ENCODE measurements at regions not wholly inside any gene's neighbourhood (a gene's known extent, or its start where the extent isn't known, plus 50 kb on each side); places are given as distances from the start of the nearest gene placed in this dataset.
A peak's percentile ranks its signal among the peaks of the same experiment; 100 is the strongest.

DNA sequence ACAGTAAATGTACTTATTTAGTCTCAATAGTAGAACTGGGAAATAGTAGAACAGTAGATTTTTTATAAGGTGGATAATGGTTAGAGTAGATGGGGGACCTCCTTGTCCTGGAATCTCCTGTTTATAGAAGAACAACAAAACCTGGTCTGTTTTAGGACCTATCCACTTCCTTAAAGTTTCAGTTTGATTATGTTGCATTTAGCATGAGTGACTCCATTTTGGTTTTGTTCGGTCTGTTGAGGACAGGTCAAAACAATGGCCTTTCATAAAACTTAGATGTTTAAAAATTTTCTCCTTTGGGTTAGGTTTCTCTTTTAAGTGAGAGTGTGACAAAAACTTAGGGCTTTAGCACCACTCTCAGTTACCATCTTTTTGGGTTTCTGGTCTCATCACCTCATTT lies 308.9 kb downstream of the BTG1 start:
- no peak for DNase-seq

GRCh38 chr12:91836264-91836663 lies 309.4 kb downstream of the BTG1 start:
- no peak for DNase-seq

DNA sequence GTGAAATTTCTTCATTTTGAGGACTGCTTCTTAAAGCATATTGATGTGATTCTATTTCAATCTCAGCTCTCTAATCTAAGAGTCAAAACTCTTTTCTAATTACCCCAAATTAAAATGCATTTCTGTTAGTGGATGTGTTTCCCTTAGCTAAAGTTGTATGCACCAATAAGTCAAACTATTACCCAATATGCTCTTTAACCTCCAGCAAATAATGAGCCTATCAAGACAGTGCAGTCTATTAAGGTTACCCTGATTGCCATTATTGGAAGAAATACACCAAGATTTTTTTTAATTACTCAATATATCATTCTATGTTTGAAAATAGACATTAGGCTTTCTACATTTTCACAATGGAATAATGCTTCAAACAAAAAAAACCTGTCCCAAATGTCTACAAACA lies 310.0 kb downstream of the BTG1 start:
- no peak for DNase-seq

DNA sequence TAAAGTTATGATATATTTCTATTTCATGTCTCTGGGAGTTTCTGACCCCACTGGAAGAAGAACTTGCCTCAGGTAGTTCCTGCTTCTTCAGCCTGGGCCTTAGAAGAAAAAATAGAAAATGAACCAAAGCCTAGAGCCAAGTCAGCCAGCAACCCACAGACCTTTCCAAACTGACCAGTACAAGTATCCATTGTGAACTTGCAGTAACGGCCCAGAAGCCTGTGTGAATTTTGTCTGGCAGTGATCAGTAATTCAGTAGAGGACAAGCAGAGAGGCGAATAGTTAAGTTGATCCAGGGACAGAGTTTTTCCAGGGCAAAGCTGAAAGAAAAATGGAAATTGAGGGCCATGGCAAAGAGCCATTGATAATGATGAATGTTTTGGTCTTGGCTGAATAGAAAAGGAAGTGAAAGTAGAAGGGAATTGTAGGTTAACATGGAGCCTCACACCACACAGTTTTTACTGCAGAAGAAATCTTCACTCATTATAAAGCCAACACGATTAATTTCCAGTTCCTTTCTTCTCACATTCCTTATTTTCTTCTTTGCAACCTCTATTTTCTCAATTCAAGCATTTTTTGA lies 311.8 kb downstream of the BTG1 start:
- peak; percentile 26 for DNase-seq

DNA sequence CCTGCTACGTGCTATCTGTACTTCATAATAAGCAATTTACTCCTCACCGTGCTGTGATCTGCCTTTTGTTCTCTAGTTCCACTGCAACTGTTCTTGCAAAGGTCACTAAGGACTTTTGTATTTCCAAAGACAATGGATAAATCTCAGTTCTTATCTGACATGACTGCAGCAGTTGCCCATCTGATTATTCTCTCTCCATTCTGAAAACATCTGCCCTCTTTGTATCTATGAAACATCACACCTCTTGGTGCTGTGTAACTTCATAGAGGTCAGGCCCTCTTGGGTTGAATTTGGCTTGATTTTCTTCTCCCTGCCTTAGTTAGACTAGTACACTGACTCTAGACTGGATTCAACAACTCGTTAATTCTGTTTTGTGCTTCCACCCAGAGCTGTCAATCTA lies 319.6 kb downstream of the BTG1 start:
- DNase-seq: no peak

DNA sequence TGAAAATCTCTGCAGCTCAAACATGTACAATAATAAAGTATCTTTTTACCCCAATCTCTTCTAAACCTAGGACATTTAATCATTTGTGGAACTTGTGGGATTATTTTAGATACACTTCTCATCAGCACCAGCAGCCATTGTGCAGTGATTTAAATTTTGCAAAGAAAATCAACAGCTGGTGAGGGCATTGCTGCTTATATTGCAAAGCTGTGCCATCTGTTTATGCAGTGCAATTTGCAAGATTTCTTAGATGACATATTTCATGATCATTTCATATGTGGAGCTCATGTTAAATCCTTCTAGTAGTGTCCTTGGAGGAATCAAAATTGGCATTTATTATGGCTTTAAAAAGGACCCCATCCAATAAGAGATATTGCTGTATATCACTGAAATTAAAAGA lies 320.7 kb downstream of the BTG1 start:
- DNase-seq: no peak

DNA sequence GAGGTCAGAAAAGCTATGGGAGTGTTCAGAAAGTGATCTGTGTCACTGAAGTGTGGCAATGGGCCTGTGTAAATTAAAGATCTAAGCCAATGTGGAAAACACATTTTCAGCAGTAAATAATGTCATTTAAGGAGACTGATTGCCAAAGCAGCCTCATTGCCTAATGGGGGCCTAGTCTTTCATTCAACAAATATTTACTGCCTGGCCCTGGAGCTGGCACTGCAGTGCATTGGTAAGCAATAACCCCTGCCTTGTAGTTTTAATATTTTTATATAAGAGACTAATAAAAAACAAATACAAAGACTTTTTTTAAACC lies 326.6 kb downstream of the BTG1 start:
- DNase-seq: no peak

DNA sequence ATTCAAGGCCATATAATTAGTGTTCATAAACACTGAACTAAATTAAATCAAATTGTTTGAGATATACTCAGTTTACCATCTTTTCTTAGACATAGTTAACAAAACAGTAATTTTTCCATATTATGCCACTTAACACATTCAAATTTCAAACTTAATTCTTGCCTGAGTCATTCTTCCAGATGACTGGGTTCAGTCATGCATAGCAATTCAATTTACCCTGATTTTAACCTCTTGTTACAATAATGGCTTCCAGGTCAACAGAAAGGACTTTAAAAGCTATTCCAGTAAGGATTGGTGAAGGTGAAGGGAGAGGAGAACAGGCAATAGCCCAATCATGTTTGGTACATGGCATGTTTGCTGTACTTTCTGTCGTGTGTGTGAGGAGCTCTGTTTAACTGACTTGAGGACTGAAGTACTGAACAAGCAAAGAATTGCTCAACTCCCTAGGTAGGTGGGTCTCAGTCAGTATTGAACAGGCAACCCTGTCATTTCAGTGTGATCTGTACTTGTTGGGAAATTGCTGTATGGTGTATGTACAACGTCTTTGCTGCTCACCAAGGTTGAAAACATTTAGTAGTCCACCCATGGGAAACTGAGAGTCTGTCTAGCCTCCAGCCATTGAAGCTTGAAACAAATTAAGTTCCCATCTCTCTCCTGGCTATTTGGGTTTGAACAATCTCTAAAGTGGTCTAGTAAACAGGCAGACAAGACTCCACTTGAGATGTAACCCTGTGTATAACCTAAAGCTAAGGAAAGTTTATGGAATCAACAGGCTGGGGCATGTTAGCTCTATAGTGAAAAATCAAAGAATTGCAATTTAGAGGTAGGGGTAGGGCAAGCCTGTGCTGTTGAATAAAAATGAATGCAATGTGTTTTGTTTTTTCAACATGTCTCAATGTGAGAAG lies 327.2 kb downstream of the BTG1 start:
- no peak for DNase-seq

GRCh38 chr12:91817517-91817916 lies 328.1 kb downstream of the BTG1 start:
- DNase-seq: no peak

GRCh38 chr12:91813701-91814100 lies 331.9 kb downstream of the BTG1 start:
- peak; percentile 41 for DNase-seq

DNA sequence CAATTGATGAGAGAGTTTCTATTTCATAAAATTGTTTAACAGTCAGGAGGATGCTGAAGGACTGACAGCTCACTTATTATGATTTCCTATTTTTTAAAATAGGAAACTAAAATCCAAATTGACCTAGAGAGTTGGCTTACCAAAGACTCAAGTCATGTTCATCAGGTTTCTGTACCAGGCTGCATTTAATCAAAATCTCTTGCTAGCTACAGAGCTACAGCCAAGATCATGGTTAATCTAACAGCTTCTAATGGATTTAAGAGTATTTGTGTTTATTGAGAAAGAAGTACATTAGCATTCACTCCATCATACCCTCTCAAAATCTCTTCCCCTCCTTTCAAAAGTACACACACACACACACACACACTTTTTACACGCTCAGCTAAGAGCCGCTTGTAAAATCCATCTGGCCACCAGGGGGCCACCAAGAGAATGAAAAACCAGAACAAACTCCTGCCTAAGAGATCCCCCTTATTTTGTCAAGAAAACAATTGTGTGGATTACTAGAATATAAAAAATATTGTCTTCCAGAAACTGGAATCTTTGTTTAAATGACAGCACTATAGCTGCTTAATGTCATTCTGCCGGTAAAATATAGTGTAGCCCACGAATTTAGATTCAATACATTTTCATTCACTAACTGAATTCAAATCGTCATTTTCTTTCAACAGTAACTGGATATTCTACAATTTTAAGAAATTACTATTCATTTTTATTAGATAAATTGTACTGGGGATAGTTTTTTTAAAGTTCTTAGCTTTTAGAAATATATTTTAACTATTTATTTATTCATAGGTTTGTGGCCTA lies 334.0 kb downstream of the BTG1 start:
- DNase-seq: peak; percentile 67

- no peak for DNase-seq
These were observed 334.9 kb downstream of the BTG1 start for GRCh38 chr12:91810531-91811451.

DNA sequence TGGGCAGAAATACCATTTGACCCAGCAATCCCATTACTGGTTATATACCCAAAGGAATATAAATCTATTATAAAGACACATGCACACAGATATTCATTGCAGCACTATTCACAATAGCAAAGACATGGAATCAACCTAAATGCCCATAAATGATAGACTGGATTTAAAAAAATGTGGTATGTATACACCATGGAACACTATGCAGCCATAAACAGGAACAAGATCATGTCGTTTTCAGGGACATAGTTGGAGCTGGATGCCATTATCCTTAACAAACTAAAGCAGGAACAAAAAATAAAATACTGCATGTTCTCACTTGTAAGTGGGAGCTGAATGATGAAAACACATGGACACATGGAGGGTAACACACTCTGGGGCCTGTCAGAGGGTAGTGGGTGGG lies 335.6 kb downstream of the BTG1 start:
- no peak for DNase-seq

GRCh38 chr12:91805031-91805430 lies 340.6 kb downstream of the BTG1 start:
- DNase-seq: no peak

DNA sequence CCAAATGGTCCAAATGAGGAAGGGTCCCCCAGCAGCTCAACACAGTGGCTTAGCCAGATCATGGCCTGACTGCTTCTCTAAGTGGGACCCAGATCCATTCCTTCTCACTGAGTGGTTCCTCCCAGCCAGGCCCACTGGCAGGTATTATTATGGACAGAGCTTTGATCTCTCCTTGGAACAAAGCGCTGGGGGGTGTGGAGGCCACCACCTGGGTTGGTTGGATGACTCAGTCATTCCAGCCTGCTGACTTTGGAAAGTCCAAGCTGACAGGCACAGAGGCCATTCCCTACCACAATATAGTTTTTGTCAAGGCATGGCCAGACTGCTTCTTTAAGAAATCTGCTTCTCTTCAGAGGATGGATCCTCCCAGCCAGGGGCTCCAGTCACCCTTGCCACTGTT lies 341.1 kb downstream of the BTG1 start:
- DNase-seq: no peak

- no peak for DNase-seq
These were observed 344.6 kb downstream of the BTG1 start for GRCh38 chr12:91801048-91801447.

- no peak for DNase-seq
These were observed 352.0 kb downstream of the BTG1 start for GRCh38 chr12:91793676-91794075.

DNA sequence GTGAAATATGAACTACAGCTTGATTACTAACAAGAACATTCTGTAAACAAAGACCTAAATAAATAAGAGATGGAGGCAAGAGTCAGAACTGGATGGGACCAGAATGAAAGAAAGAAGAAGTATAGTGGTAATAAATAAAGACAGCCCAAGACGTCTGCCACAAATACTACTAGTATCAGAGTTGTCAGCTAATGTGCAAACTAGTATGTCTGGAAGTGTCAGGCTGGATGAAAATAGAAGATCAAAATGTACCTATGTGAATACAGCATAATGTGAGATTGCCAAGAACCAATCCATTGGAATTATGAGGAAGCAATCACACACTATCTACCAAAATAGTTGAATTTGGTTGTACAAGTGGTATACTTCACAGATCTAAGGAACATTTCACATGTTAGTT lies 353.0 kb downstream of the BTG1 start:
- DNase-seq: no peak

GRCh38 chr12:91786499-91787272 lies 359.0 kb downstream of the BTG1 start:
- no peak for DNase-seq

GRCh38 chr12:91785655-91786498 lies 359.8 kb downstream of the BTG1 start:
- DNase-seq: no peak

GRCh38 chr12:91781114-91781513 lies 364.5 kb downstream of the BTG1 start:
- DNase-seq: no peak
